ENCODE measurements at regions not wholly inside any gene's neighbourhood (a gene's known extent, or its start where the extent isn't known, plus 50 kb on each side); places are given as distances from the start of the nearest gene placed in this dataset.

DNA sequence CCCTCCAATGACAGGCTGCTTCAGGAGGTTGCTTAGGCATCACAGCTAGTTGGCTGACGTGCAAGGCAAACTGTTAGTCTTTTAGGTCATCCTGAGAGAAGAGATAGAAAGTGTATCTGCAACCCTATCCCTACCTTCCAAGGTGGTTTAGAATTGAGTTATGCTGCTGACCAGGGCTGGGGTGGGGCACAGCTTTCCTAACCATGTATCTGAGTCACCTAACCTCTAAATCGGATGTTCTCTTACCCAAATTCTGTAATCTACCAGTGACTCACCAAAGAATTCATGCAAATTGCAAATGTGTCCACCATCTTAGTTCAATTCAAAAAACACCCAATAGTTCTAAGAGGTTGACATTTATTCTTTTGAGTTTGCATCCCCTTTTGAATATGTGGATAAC is 107.2 kb upstream of the DYNLRB2 start:
- TF ChIP-seq, protein P1, sequence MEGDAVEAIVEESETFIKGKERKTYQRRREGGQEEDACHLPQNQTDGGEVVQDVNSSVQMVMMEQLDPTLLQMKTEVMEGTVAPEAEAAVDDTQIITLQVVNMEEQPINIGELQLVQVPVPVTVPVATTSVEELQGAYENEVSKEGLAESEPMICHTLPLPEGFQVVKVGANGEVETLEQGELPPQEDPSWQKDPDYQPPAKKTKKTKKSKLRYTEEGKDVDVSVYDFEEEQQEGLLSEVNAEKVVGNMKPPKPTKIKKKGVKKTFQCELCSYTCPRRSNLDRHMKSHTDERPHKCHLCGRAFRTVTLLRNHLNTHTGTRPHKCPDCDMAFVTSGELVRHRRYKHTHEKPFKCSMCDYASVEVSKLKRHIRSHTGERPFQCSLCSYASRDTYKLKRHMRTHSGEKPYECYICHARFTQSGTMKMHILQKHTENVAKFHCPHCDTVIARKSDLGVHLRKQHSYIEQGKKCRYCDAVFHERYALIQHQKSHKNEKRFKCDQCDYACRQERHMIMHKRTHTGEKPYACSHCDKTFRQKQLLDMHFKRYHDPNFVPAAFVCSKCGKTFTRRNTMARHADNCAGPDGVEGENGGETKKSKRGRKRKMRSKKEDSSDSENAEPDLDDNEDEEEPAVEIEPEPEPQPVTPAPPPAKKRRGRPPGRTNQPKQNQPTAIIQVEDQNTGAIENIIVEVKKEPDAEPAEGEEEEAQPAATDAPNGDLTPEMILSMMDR (IDR thresholded peaks at IDR 0.05; ENCODE audit: low read depth, low read length) = no peak
- no peak for DNase-seq (ENCODE audit: extremely low read depth, low read depth)

DNA sequence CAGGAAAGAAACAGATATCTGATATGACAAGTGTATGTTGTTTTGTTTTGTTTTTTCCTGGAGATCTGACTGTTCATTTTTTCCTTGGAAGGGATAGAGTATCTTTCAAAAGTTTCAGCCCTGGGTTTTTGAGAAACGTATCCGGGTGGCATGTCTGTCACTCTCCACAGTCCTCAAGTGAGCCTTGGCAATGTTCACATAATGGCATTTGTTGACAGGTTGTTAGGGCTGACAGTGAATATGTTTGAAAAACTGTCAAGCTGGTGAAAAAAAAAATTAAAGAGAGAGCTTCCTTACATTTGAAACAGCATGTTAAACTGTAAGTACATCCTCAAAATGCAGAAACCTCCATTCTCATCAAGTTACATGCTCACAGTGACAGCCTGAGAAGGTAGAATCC is 113.0 kb upstream of the DYNLRB2 start:
- DNase-seq (ENCODE audit: extremely low read depth, low read depth) = no peak
- TF ChIP-seq, protein P1 (IDR thresholded peaks at IDR 0.05; ENCODE audit: low read depth, low read length) = no peak

GRCh38 chr16:80418517-80419355 is 122.1 kb upstream of the DYNLRB2 start:
- DNase-seq (ENCODE audit: extremely low read depth, low read depth) = no peak
- TF ChIP-seq, protein P1 (IDR thresholded peaks at IDR 0.05; ENCODE audit: low read depth, low read length) = no peak

DNA sequence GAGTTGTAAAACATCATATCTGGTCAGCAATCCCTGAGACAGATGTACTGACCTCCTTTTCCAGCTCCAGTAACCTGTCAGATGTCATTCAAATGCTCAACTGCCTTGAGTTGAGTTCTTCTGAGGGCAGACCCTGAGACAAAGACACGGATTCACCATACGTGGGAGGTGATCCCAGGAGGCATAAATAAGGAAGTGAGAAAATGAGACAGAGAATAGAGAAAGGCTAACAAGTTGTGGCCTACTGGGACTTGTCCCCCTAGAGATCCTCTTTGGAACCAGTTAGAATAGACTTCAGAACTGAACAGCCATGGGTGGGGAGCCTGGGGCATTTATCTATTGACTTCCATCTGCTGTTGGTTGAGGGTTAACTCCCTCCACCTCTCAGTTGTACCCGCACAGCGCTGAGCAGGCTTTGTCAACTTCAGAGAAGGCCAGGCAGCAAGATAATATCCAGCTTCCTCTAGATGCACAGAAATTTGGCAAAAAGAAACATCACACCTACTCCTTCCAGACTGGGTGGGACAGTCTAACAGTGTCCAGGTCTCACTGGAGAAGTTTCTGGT is 123.0 kb upstream of the DYNLRB2 start:
- TF ChIP-seq, protein P1 (IDR thresholded peaks at IDR 0.05; ENCODE audit: low read depth, low read length) = no peak
- DNase-seq (ENCODE audit: extremely low read depth, low read depth) = no peak

GRCh38 chr16:80408014-80408413 is 132.8 kb upstream of the DYNLRB2 start:
- no peak for DNase-seq (ENCODE audit: extremely low read depth, low read depth)
- TF ChIP-seq, protein P1 (IDR thresholded peaks at IDR 0.05; ENCODE audit: low read depth, low read length) = no peak

DNA sequence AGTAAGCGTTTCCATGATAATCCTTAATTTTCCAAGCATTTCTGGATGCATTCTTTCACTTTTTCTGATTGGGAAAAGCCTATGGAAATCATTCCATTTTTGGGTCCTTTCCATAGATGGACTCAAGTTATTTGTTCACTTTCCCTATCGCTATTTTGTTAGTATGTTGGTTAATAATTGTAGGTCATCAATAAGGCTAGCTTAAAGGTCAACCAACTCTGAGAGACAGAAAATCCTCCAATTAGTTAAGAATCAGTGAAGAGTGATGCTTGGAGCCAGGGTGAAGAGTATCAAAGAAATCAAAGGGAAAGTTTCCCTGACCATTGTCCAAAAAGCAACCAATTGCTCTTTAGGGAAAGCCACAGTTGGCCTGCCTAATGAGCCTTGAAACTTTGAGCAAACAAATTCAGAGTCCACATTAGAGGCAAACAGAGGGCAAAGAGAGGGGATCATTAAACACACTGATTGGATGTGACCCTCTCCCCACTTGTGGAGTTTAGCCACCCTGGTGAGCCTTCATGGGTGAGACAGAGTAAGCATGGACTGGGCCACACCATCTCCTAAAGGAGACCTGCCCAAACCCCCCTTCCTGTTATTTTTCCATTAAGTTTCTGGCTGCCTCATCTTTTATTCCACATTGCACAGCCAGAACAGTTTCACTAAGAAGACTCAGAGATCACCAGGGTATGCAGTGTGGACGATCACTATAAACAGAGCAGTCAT is 133.4 kb upstream of the DYNLRB2 start:
- TF ChIP-seq, protein P1 (IDR thresholded peaks at IDR 0.05; ENCODE audit: low read depth, low read length) = no peak
- no peak for DNase-seq (ENCODE audit: extremely low read depth, low read depth)

DNA sequence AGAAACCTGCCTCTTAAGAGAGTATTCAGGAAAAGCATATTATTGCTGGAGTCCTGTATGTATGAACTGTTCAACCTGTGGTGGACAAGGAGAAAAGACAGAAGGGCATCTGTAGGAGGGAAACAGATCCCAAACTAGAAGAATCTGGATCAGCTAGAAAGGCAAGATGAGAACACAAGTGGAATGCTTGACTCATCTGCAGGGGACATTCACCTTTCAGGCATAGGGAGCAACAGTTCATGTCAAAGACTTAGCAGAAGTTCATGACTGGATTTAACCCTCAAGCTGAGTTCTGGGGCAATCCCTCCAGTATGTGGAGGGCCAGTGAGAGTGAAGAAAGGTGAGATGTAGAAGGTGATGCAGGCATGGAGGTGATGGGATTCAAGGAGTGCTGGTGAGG is 135.9 kb upstream of the DYNLRB2 start:
- TF ChIP-seq, protein P1 (IDR thresholded peaks at IDR 0.05; ENCODE audit: low read depth, low read length) = no peak
- no peak for DNase-seq (ENCODE audit: extremely low read depth, low read depth)
